B cell (primary cell): ENCODE measurements at regions not wholly inside any gene's neighbourhood (a gene's known extent, or its start where the extent isn't known, plus 50 kb on each side); places are given as distances from the start of the nearest gene placed in this dataset.
"Not testable (repeated sequence)": the region's sequence is repeated elsewhere in the genome, so short reads cannot be mapped to it uniquely, and the experiment has no call there.

ENCODE experiments used
- ATAC-seq: fragments of 200-7000 bp; cut with Tn5 transposase; one replicate; pipeline ENCODE4 v1.10.0; 2021; ENCODE audit warnings: low read depth, mild to moderate bottlenecking, moderate number of reproducible peaks, moderate library complexity
- CTCF ChIA-PET: fragments of 350-600 bp; sonication (Branson Sonifier 250); formaldehyde crosslinking; loops from one replicate; lab custom pipeline; 2021; ENCODE audit warnings: antibody characterized with exemption, inconsistent platforms; lab: Charles Lee
- POLR2A ChIA-PET: fragments of 350-600 bp; sonication (Branson Sonifier 250); formaldehyde crosslinking; loops from one replicate; lab custom pipeline; 2021; ENCODE audit warnings: antibody characterized with exemption; lab: Charles Lee
- DNase-seq: peaks from one replicate; pipeline ENCODE4 v3.0.0; 2013
- H2AFZ ChIP-seq: 2 replicates; pipeline ENCODE4 v1.6.1; 2012; ENCODE audit warnings: mild to moderate bottlenecking, low read depth, low read length; ENCODE audit not compliant: insufficient read depth, poor library complexity, severe bottlenecking
- H3K27ac ChIP-seq, 2 donors: 1 replicate in 1 of 2; 2 replicates in 1 of 2; pipeline ENCODE4 v1.5.1; 2012 to 2013; ENCODE audit warnings: low read length in 2 of 2, mild to moderate bottlenecking in 2 of 2, moderate library complexity in 1 of 2
- H3K27me3 ChIP-seq, 4 experiments: fragments of 200-600 bp in 1 of 4; sonication (generic) in 1 of 4; replicated peaks in 1 of 4; 1 replicate in 2 of 4; 2 replicates in 2 of 4; pipeline versions ENCODE4 v1.6.1 to v1.7.0; 2013 to 2016; ENCODE audit warnings: low read length in 3 of 4, mild to moderate bottlenecking in 2 of 4, mixed read lengths in 1 of 4, moderate library complexity in 1 of 4; ENCODE audit not compliant: insufficient read depth in 4 of 4, control insufficient read depth in 3 of 4; ENCODE audit errors: control extremely low read depth in 1 of 4
- H3K36me3 ChIP-seq, 2 experiments: replicated peaks in 1 of 2; 1 replicate in 1 of 2; 2 replicates in 1 of 2; pipeline versions ENCODE4 v1.6.1 to v1.7.1; 2013; ENCODE audit warnings: low read length in 1 of 2; ENCODE audit not compliant: insufficient read depth in 2 of 2, control insufficient read depth in 1 of 2; ENCODE audit errors: control extremely low read depth in 1 of 2, extremely low read depth in 1 of 2
- H3K4me1 ChIP-seq, 2 donors: fragments of 200-600 bp in 1 of 2; sonication (generic) in 1 of 2; 1 replicate in 1 of 2; 2 replicates in 1 of 2; pipeline versions ENCODE4 v1.5.1 to v1.6.1; 2013 to 2017; ENCODE audit warnings: low read length in 2 of 2; ENCODE audit not compliant: control insufficient read depth in 2 of 2, insufficient read depth in 2 of 2
- H3K4me2 ChIP-seq: replicated peaks from 2 replicates; pipeline ENCODE3; 2012; ENCODE audit warnings: mild to moderate bottlenecking, low read depth, low read length; ENCODE audit not compliant: poor library complexity, severe bottlenecking
- H3K4me3 ChIP-seq, 5 experiments: fragments of 200-600 bp in 1 of 5; sonication (generic) in 1 of 5; 1 replicate in 3 of 5; 2 replicates in 2 of 5; pipeline versions ENCODE4 v1.5.1 to v1.7.0; 2011 to 2016; ENCODE audit warnings: low read length in 4 of 5, mild to moderate bottlenecking in 4 of 5, low read depth in 2 of 5, control low read depth in 1 of 5, moderate library complexity in 1 of 5; ENCODE audit not compliant: insufficient read depth in 1 of 5; ENCODE audit errors: control extremely low read depth in 1 of 5, extremely low read depth in 1 of 5
- H3K79me2 ChIP-seq: fragments of 200-600 bp; sonication (generic); one replicate; pipeline ENCODE4 v1.6.0; 2016; ENCODE audit warnings: low read length; ENCODE audit not compliant: control insufficient read depth, insufficient read depth
- H3K9ac ChIP-seq: fragments of 200-600 bp; sonication (generic); 2 replicates; pipeline ENCODE4 v1.6.1; 2017; ENCODE audit warnings: mild to moderate bottlenecking, low read length, moderate library complexity
- H3K9me3 ChIP-seq, 3 donors: one replicate each; pipeline versions ENCODE4 v1.6.1 to v1.7.1; 2013; ENCODE audit warnings: low read length in 2 of 3; ENCODE audit not compliant: control insufficient read depth in 2 of 3, insufficient read depth in 1 of 3; ENCODE audit errors: control extremely low read depth in 1 of 3
- H4K20me1 ChIP-seq: 2 replicates; pipeline ENCODE4 v1.6.0; 2012; ENCODE audit warnings: mild to moderate bottlenecking, low read length; ENCODE audit not compliant: insufficient read depth, control insufficient read depth, poor library complexity, severe bottlenecking
- H3K27ac Mint-ChIP-seq: one replicate; pipeline ENCODE4 v1.8.0; 2021; ENCODE audit warnings: mixed read lengths
- H3K27me3 Mint-ChIP-seq: one replicate; pipeline ENCODE4 v1.8.0; 2021; ENCODE audit warnings: mixed read lengths
- H3K4me1 Mint-ChIP-seq: one replicate; pipeline ENCODE4 v1.8.0; 2021; ENCODE audit warnings: mixed read lengths
- H3K4me3 Mint-ChIP-seq: one replicate; pipeline ENCODE4 v1.8.0; 2021; ENCODE audit warnings: mixed read lengths
- H3K9me3 Mint-ChIP-seq: one replicate; pipeline ENCODE4 v1.8.0; 2022; ENCODE audit warnings: mixed read lengths; ENCODE audit not compliant: insufficient read depth
- EZH2 ChIP-seq: IDR thresholded peaks from 2 replicates; pipeline ENCODE4 v1.6.1; 2012; ENCODE audit warnings: borderline replicate concordance, low read depth, mild to moderate bottlenecking, moderate library complexity, low read length; ENCODE audit not compliant: insufficient read depth, poor library complexity, severe bottlenecking
- WGBS: methylation state at CpG from one replicate; pipeline ENCODE4 v1.1.5; 2013; ENCODE audit warnings: missing lambda C conversion rate; ENCODE audit not compliant: insufficient coverage; 5-methylcytosine and 5-hydroxymethylcytosine counted together
- intact Hi-C: fragments of 100-400 bp; cut with micrococcal nuclease; formaldehyde crosslinking; loops from one replicate; pipeline ENCODE4 v1.10.0; 2022
- TF ChIP-seq, protein P1 (sequence below): fragments of 200-600 bp; IDR thresholded peaks from one replicate; pipeline ENCODE4 v1.8.0; 2022; ENCODE audit warnings: antibody characterized with exemption, mild to moderate bottlenecking

DNA sequence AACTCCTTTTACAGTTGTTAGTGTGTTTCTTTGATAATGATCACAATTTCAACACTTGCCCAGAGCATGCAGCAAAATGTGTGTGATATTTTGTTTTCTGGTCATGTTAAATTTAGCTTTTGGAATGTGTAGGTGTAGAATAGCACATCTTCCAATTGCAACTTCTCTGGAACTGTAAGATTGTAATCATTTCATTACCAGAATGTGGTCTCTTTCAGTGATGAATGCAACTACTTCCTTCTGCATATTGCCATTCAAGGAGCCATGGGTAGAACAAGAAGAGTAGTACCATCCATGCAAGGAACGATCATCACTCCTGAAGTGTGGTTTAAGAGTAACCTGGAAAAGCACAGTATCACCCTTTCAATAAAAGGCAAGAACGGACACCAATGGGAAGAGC is 548.8 kb upstream of the ZNF804A start:
- H3K79me2 ChIP-seq = no peaks in the 10 kb centered on the region
- ChIA-PET CTCF (no interaction called here), POLR2A (no interaction called here)
- Mint-ChIP-seq H3K9me3 (peaks cover 2% of the 10 kb centered on the region), H3K4me1 (no peaks in the 10 kb centered on the region), H3K4me3 (no peak overlapping the region), H3K27ac (no peak overlapping the region), H3K27me3 (no peaks in the 10 kb centered on the region)
- no peaks in the 10 kb centered on the region for H3K9me3 ChIP-seq
- no peaks in the 10 kb centered on the region for H3K27me3 ChIP-seq
- no peak overlapping the region for H2AFZ ChIP-seq
- no peak overlapping the region for H3K27ac ChIP-seq
- TF ChIP-seq, protein P1, sequence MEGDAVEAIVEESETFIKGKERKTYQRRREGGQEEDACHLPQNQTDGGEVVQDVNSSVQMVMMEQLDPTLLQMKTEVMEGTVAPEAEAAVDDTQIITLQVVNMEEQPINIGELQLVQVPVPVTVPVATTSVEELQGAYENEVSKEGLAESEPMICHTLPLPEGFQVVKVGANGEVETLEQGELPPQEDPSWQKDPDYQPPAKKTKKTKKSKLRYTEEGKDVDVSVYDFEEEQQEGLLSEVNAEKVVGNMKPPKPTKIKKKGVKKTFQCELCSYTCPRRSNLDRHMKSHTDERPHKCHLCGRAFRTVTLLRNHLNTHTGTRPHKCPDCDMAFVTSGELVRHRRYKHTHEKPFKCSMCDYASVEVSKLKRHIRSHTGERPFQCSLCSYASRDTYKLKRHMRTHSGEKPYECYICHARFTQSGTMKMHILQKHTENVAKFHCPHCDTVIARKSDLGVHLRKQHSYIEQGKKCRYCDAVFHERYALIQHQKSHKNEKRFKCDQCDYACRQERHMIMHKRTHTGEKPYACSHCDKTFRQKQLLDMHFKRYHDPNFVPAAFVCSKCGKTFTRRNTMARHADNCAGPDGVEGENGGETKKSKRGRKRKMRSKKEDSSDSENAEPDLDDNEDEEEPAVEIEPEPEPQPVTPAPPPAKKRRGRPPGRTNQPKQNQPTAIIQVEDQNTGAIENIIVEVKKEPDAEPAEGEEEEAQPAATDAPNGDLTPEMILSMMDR = no peak
- no peak for TF ChIP-seq EZH2
- no peak overlapping the region for H3K4me3 ChIP-seq
- H4K20me1 ChIP-seq = no peaks in the 10 kb centered on the region
- intact Hi-C loops = no loop called here
- DNase-seq (no peak), ATAC-seq (no peak)
- H3K4me2 ChIP-seq = no peak overlapping the region
- no peaks in the 10 kb centered on the region for H3K36me3 ChIP-seq
- no CpG with 5 or more reads among the region's 2 CpGs for WGBS
- no peaks in the 10 kb centered on the region for H3K4me1 ChIP-seq
- H3K9ac ChIP-seq = no peak overlapping the region

GRCh38 chr2:184053326-184053725 is 545.0 kb upstream of the ZNF804A start:
- no peak overlapping the region for H3K27ac Mint-ChIP-seq
- Histone ChIP-seq H3K27ac (no peak overlapping the region), H3K4me1 (no peaks in the 10 kb centered on the region), H3K4me3 (no peak overlapping the region), H3K4me2 (no peak overlapping the region), H2AFZ (no peak overlapping the region), H4K20me1 (no peaks in the 10 kb centered on the region), H3K9me3 (peaks cover 0 to 10% (median 0%) of the 10 kb centered on the region in 3 donors), H3K36me3 (no peaks in the 10 kb centered on the region), H3K27me3 (no peaks in the 10 kb centered on the region), H3K79me2 (no peaks in the 10 kb centered on the region), H3K9ac (no peak overlapping the region)
- intact Hi-C loops = no loop called here
- ChIA-PET CTCF (interaction anchor here (0.6 to 1.3 kb wide), 2 partner anchors 12 to 853 kb away, joined by 3 read pairs; no protein-coding TSS in a partner anchor), POLR2A (no interaction called here)
- H3K4me1 Mint-ChIP-seq = no peaks in the 10 kb centered on the region
- H3K9me3 Mint-ChIP-seq = peaks cover 2% of the 10 kb centered on the region
- DNase-seq (no peak), ATAC-seq (no peak)
- H3K4me3 Mint-ChIP-seq = no peak overlapping the region
- no CpG with 5 or more reads among the region's 3 CpGs for WGBS
- TF ChIP-seq, protein P1 = no peak
- TF ChIP-seq EZH2 = no peak
- no peaks in the 10 kb centered on the region for H3K27me3 Mint-ChIP-seq

DNA sequence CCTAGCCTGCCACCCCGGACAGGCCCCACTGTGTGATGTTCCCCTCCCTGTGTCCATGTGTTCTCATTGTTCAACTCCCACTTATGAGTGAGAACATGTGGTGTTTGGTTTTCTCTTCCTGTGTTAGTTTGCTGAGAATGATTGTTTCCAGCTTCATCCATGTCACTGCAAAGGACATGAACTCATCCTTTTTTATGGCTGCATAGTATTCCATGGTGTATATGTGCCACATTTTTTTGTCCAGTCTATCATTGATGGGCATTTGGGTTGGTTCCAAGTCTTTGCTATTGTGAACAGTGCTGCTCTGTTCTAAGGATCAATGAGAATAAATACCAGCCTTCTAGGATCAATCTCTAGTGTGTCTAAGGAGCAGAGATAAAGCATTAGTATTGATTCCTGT is 543.9 kb upstream of the ZNF804A start:
- H3K9me3 Mint-ChIP-seq, H3K4me1 ChIP-seq, H3K27me3 ChIP-seq, H3K27ac Mint-ChIP-seq, H2AFZ ChIP-seq, H3K27ac ChIP-seq, H3K27me3 Mint-ChIP-seq, intact Hi-C loops, H3K4me3 Mint-ChIP-seq, H3K79me2 ChIP-seq, H3K9ac ChIP-seq, H3K4me2 ChIP-seq, H3K4me1 Mint-ChIP-seq, H3K4me3 ChIP-seq, H4K20me1 ChIP-seq, ATAC-seq, H3K9me3 ChIP-seq, H3K36me3 ChIP-seq, CTCF ChIA-PET, DNase-seq, POLR2A ChIA-PET: not testable (repeated sequence)
- no CpG with 5 or more reads among the region's 1 CpG for WGBS
